Keratinocyte (primary cell): ENCODE measurements at regions not wholly inside any gene's neighbourhood (a gene's known extent, or its start where the extent isn't known, plus 50 kb on each side); places are given as distances from the start of the nearest gene placed in this dataset.

ENCODE experiments used
- EZH2 ChIP-seq: IDR thresholded peaks from one replicate; pipeline ENCODE4 v1.6.1; 2012; ENCODE audit warnings: inconsistent platforms, mild to moderate bottlenecking, low read length, moderate library complexity
- TF ChIP-seq, protein P1 (sequence below), 3 experiments: IDR thresholded peaks in 1 of 3; conservative IDR thresholded peaks in 1 of 3; optimal IDR thresholded peaks in 1 of 3; 2 replicates in 2 of 3; 3 replicates in 1 of 3; pipeline versions ENCODE3 to v1.5.1; 2011; ENCODE audit warnings: low read length in 3 of 3, mild to moderate bottlenecking in 3 of 3, moderate library complexity in 2 of 3, control low read depth in 1 of 3, inconsistent platforms in 1 of 3; ENCODE audit not compliant: insufficient read depth in 2 of 3; ENCODE audit errors: extremely low read depth in 1 of 3

DNA sequence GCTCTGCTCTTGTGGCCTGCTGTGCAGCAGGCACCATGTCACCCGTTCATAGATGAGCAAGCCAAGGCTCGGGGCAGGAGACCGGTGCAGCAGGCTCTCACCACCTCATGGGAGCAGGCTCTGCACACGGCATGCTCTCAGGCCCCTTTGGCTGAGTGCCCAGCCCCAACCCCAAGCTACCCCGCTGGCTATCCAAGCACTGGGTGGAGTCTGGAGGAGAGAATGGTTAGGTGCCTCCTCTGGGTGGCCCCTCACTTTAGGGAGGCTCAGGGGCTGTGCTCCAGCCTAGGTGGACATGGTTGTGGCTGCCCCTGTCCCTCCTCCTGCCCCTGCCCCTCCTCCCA lies 199.9 kb downstream of the IGLL1 start:
- TF ChIP-seq, protein P1, sequence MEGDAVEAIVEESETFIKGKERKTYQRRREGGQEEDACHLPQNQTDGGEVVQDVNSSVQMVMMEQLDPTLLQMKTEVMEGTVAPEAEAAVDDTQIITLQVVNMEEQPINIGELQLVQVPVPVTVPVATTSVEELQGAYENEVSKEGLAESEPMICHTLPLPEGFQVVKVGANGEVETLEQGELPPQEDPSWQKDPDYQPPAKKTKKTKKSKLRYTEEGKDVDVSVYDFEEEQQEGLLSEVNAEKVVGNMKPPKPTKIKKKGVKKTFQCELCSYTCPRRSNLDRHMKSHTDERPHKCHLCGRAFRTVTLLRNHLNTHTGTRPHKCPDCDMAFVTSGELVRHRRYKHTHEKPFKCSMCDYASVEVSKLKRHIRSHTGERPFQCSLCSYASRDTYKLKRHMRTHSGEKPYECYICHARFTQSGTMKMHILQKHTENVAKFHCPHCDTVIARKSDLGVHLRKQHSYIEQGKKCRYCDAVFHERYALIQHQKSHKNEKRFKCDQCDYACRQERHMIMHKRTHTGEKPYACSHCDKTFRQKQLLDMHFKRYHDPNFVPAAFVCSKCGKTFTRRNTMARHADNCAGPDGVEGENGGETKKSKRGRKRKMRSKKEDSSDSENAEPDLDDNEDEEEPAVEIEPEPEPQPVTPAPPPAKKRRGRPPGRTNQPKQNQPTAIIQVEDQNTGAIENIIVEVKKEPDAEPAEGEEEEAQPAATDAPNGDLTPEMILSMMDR (optimal IDR thresholded peaks at IDR 0.05 in 1 of 3, IDR thresholded peaks at IDR 0.05 in 1 of 3, conservative IDR thresholded peaks at IDR 0.05 in 1 of 3; ENCODE audit: extremely low read depth in 1 of 3, insufficient read depth in 2 of 3, low read length in 3 of 3), result no peak
- TF ChIP-seq EZH2, result no peak
